ENCODE measurements at regions not wholly inside any gene's neighbourhood (a gene's known extent, or its start where the extent isn't known, plus 50 kb on each side); places are given as distances from the start of the nearest gene placed in this dataset.

DNA sequence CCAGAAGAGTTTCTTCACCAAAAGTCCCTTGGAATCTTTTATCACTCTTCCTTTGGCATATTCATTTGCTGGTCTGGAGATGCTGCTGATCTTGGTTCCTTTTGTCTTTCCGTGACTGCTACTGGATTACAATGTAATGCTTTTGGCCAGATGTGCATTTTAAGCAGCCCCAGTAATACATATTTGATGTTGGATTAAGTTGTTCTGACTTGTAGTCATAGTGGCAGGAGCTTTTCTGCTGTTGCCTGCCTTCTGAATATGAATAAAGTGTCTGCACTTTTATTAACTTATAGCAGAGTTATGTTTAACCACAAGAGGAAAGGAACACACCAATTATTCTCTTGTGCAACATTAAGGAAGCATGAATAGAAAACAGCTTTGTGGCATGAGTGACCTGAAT is 360.0 kb upstream of the DDI1 start:
- H3K27ac ChIP-seq (ENCODE audit: extremely low read depth, low read depth, low read length): no peak overlapping the region
- ChIA-PET CTCF (no interaction called here), POLR2A (no interaction called here)
- TF ChIP-seq ZNF621 (tag by site-specific recombination; IDR thresholded peaks at IDR 0.05) (no peak), ZSCAN30 (tag by site-specific recombination; IDR thresholded peaks at IDR 0.05) (no peak), ZNF654 (tag by site-specific recombination; IDR thresholded peaks at IDR 0.05; ENCODE audit: low read depth) (no peak), TRIM28 (IDR thresholded peaks at IDR 0.05; ENCODE audit: borderline replicate concordance, low read length) (no peak)
- no peak overlapping the region for H3K4me3 ChIP-seq (ENCODE audit: low read depth, low read length)
- no peaks in the 10 kb centered on the region for H3K36me3 ChIP-seq (ENCODE audit: control insufficient read depth in 2 of 2, insufficient read depth in 1 of 2, low read length in 2 of 2)
- no peaks in the 10 kb centered on the region for H3K4me1 ChIP-seq (ENCODE audit: control insufficient read depth, insufficient read depth, low read length)
- H3K9me3 ChIP-seq (ENCODE audit: control insufficient read depth, insufficient read depth, low read depth, low read length): no peaks in the 10 kb centered on the region

DNA sequence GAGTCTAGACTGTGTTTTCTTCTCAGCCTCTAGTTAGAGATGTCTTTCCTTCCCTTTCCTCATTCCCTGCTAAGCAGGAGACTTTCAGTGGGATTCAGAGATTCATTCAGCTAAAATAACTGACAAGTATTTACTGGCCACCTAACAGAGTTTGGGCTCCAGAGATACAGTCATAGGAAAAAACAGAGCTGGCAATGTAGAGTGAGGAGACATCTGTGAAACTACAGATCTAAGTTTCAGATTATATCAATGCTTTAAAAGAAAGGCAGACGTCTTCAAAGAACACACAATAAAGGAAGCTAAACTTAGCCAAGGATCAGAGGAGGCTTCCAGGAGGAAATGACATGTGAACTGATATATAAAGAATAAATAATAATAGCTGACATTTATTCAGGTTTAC is 355.6 kb upstream of the DDI1 start:
- Histone ChIP-seq H3K36me3 (ENCODE audit: control insufficient read depth in 2 of 2, insufficient read depth in 1 of 2, low read length in 2 of 2) (no peaks in the 10 kb centered on the region), H3K4me1 (ENCODE audit: control insufficient read depth, insufficient read depth, low read length) (no peaks in the 10 kb centered on the region), H3K9me3 (ENCODE audit: control insufficient read depth, insufficient read depth, low read depth, low read length) (no peaks in the 10 kb centered on the region), H3K4me3 (ENCODE audit: low read depth, low read length) (no peak overlapping the region), H3K27ac (ENCODE audit: extremely low read depth, low read depth, low read length) (no peak overlapping the region)
- TF ChIP-seq ZNF214 (tag by site-specific recombination; IDR thresholded peaks at IDR 0.05; ENCODE audit: borderline replicate concordance) (no peak), ZBTB20 (tag by site-specific recombination; IDR thresholded peaks at IDR 0.05) (no peak)
- TF ChIP-seq, protein P1, sequence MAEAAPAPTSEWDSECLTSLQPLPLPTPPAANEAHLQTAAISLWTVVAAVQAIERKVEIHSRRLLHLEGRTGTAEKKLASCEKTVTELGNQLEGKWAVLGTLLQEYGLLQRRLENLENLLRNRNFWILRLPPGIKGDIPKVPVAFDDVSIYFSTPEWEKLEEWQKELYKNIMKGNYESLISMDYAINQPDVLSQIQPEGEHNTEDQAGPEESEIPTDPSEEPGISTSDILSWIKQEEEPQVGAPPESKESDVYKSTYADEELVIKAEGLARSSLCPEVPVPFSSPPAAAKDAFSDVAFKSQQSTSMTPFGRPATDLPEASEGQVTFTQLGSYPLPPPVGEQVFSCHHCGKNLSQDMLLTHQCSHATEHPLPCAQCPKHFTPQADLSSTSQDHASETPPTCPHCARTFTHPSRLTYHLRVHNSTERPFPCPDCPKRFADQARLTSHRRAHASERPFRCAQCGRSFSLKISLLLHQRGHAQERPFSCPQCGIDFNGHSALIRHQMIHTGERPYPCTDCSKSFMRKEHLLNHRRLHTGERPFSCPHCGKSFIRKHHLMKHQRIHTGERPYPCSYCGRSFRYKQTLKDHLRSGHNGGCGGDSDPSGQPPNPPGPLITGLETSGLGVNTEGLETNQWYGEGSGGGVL (tag by site-specific recombination; IDR thresholded peaks at IDR 0.05): no peak
- TF ChIP-seq, protein P2, sequence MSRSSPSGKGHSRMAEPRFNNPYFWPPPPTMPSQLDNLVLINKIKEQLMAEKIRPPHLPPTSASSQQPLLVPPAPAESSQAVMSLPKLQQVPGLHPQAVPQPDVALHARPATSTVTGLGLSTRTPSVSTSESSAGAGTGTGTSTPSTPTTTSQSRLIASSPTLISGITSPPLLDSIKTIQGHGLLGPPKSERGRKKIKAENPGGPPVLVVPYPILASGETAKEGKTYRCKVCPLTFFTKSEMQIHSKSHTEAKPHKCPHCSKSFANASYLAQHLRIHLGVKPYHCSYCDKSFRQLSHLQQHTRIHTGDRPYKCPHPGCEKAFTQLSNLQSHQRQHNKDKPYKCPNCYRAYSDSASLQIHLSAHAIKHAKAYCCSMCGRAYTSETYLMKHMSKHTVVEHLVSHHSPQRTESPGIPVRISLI (tag by site-specific recombination; IDR thresholded peaks at IDR 0.05): no peak
- TF ChIP-seq, protein P3, sequence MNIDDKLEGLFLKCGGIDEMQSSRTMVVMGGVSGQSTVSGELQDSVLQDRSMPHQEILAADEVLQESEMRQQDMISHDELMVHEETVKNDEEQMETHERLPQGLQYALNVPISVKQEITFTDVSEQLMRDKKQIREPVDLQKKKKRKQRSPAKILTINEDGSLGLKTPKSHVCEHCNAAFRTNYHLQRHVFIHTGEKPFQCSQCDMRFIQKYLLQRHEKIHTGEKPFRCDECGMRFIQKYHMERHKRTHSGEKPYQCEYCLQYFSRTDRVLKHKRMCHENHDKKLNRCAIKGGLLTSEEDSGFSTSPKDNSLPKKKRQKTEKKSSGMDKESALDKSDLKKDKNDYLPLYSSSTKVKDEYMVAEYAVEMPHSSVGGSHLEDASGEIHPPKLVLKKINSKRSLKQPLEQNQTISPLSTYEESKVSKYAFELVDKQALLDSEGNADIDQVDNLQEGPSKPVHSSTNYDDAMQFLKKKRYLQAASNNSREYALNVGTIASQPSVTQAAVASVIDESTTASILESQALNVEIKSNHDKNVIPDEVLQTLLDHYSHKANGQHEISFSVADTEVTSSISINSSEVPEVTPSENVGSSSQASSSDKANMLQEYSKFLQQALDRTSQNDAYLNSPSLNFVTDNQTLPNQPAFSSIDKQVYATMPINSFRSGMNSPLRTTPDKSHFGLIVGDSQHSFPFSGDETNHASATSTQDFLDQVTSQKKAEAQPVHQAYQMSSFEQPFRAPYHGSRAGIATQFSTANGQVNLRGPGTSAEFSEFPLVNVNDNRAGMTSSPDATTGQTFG (tag by site-specific recombination; IDR thresholded peaks at IDR 0.05; ENCODE audit: borderline replicate concordance): no peak
- CTCF ChIA-PET: interaction anchor here (0.6 to 2.5 kb wide), 8 partner anchors 25 to 1797 kb away, joined by 3 to 9 read pairs (median 3); partner anchors contain the start of gene PDGFD
- POLR2A ChIA-PET: no interaction called here

DNA sequence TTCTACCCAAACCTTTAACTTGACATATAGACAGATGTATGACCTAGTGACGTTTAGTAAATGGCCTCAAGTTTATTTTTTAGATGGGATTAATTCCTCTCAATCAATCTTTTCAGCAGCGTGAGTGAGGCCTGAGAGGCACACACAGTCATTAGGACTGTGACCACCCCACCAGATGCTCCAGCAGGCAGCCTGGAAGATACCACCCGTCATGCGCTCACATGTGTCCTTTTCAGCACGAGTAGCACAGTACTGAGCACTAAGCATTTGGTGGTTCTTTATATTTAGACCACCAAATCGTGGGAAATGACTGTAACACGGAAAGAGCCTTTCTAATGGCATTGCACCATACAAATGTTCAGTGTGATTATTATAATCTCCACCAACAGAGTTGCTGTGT is 354.6 kb upstream of the DDI1 start:
- CTCF ChIA-PET: interaction anchor here (0.6 to 2.5 kb wide), 26 partner anchors 8 to 1844 kb away, joined by 3 to 17 read pairs (median 3); partner anchors contain the start of gene PDGFD

More for the DNA sequence above, 354.6 kb upstream of the DDI1 start:
- H3K4me3 ChIP-seq (ENCODE audit: low read depth, low read length): no peak overlapping the region
- no peak for TF ChIP-seq ZNF677 (tag by site-specific recombination; IDR thresholded peaks at IDR 0.05)
- TF ChIP-seq, protein P4, sequence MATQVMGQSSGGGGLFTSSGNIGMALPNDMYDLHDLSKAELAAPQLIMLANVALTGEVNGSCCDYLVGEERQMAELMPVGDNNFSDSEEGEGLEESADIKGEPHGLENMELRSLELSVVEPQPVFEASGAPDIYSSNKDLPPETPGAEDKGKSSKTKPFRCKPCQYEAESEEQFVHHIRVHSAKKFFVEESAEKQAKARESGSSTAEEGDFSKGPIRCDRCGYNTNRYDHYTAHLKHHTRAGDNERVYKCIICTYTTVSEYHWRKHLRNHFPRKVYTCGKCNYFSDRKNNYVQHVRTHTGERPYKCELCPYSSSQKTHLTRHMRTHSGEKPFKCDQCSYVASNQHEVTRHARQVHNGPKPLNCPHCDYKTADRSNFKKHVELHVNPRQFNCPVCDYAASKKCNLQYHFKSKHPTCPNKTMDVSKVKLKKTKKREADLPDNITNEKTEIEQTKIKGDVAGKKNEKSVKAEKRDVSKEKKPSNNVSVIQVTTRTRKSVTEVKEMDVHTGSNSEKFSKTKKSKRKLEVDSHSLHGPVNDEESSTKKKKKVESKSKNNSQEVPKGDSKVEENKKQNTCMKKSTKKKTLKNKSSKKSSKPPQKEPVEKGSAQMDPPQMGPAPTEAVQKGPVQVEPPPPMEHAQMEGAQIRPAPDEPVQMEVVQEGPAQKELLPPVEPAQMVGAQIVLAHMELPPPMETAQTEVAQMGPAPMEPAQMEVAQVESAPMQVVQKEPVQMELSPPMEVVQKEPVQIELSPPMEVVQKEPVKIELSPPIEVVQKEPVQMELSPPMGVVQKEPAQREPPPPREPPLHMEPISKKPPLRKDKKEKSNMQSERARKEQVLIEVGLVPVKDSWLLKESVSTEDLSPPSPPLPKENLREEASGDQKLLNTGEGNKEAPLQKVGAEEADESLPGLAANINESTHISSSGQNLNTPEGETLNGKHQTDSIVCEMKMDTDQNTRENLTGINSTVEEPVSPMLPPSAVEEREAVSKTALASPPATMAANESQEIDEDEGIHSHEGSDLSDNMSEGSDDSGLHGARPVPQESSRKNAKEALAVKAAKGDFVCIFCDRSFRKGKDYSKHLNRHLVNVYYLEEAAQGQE (tag by site-specific recombination; IDR thresholded peaks at IDR 0.05): no peak
- TF ChIP-seq ZNF530 (tag by site-specific recombination; IDR thresholded peaks at IDR 0.05; ENCODE audit: low read depth): no peak
- TF ChIP-seq, protein P5, sequence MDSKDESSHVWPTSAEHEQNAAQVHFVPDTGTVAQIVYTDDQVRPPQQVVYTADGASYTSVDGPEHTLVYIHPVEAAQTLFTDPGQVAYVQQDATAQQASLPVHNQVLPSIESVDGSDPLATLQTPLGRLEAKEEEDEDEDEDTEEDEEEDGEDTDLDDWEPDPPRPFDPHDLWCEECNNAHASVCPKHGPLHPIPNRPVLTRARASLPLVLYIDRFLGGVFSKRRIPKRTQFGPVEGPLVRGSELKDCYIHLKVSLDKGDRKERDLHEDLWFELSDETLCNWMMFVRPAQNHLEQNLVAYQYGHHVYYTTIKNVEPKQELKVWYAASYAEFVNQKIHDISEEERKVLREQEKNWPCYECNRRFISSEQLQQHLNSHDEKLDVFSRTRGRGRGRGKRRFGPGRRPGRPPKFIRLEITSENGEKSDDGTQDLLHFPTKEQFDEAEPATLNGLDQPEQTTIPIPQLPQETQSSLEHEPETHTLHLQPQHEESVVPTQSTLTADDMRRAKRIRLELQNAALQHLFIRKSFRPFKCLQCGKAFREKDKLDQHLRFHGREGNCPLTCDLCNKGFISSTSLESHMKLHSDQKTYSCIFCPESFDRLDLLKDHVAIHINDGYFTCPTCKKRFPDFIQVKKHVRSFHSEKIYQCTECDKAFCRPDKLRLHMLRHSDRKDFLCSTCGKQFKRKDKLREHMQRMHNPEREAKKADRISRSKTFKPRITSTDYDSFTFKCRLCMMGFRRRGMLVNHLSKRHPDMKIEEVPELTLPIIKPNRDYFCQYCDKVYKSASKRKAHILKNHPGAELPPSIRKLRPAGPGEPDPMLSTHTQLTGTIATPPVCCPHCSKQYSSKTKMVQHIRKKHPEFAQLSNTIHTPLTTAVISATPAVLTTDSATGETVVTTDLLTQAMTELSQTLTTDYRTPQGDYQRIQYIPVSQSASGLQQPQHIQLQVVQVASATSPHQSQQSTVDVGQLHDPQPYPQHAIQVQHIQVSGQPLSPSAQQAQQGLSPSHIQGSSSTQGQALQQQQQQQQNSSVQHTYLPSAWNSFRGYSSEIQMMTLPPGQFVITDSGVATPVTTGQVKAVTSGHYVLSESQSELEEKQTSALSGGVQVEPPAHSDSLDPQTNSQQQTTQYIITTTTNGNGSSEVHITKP (tag by site-specific recombination; IDR thresholded peaks at IDR 0.05): peak; percentile 39; the same call in 1 of the 2 replicates
- no peak for TF ChIP-seq ZFP37 (tag by site-specific recombination; IDR thresholded peaks at IDR 0.05)
- POLR2A ChIA-PET: interaction anchor here (1.2 kb wide), 1 partner anchor 483 kb away, joined by 3 read pairs; the partner anchor contains the start of gene PDGFD
- H3K9me3 ChIP-seq (ENCODE audit: control insufficient read depth, insufficient read depth, low read depth, low read length): no peaks in the 10 kb centered on the region
- H3K4me1 ChIP-seq (ENCODE audit: control insufficient read depth, insufficient read depth, low read length): no peaks in the 10 kb centered on the region
- H3K27ac ChIP-seq (ENCODE audit: extremely low read depth, low read depth, low read length): no peak overlapping the region
- H3K36me3 ChIP-seq (ENCODE audit: control insufficient read depth in 2 of 2, insufficient read depth in 1 of 2, low read length in 2 of 2): no peaks in the 10 kb centered on the region

Data from HEK293 (cell line).